SK-N-SH (cell line): ENCODE measurements at regions not wholly inside any gene's neighbourhood (a gene's known extent, or its start where the extent isn't known, plus 50 kb on each side); places are given as distances from the start of the nearest gene placed in this dataset.
"Not testable (repeated sequence)": the region's sequence is repeated elsewhere in the genome, so short reads cannot be mapped to it uniquely, and the experiment has no call there.

ENCODE experiments used
- CTCF ChIP-seq: fragments of 200-600 bp; sonication (generic); IDR thresholded peaks from 2 replicates; pipeline ENCODE4 v1.6.1; 2017; ENCODE audit warnings: antibody characterized with exemption, mild to moderate bottlenecking, moderate library complexity
- GABPA ChIP-seq: IDR thresholded peaks from 2 replicates; pipeline ENCODE4 v1.4.0; 2012; ENCODE audit warnings: low read depth, mild to moderate bottlenecking
- RFX5 ChIP-seq: IDR thresholded peaks from 2 replicates; pipeline ENCODE4 v1.6.1; 2012; ENCODE audit warnings: mild to moderate bottlenecking, improper control_type of control experiment, low read length
- SIN3A ChIP-seq: IDR thresholded peaks from 2 replicates; pipeline ENCODE4 v1.6.1; 2012; ENCODE audit warnings: low read depth, mild to moderate bottlenecking, low read length, moderate library complexity, borderline replicate concordance
- TCF12 ChIP-seq: IDR thresholded peaks from 2 replicates; pipeline ENCODE4 v1.4.0; 2012
- YY1 ChIP-seq: IDR thresholded peaks from 2 replicates; pipeline ENCODE4 v1.4.0; 2012; ENCODE audit warnings: low read depth, mild to moderate bottlenecking

- not testable (repeated sequence) for TF ChIP-seq CTCF, GABPA, RFX5, TCF12, SIN3A, YY1
These were observed 93.3 kb upstream of the NBPF9 start for GRCh38 chr1:149196651-149197050.
